HG02970 (cell line): ENCODE measurements at regions not wholly inside any gene's neighbourhood (a gene's known extent, or its start where the extent isn't known, plus 50 kb on each side); places are given as distances from the start of the nearest gene placed in this dataset.
"Not testable (repeated sequence)": the region's sequence is repeated elsewhere in the genome, so short reads cannot be mapped to it uniquely, and the experiment has no call there.

Source experiments
- ATAC-seq: cut with Tn5 transposase; IDR thresholded peaks from one replicate; pipeline ENCODE4 v1.9.1; 2021; ENCODE audit warnings: mild to moderate bottlenecking, moderate library complexity, moderate number of reproducible peaks; ENCODE audit not compliant: unreplicated experiment, low FRiP score

DNA sequence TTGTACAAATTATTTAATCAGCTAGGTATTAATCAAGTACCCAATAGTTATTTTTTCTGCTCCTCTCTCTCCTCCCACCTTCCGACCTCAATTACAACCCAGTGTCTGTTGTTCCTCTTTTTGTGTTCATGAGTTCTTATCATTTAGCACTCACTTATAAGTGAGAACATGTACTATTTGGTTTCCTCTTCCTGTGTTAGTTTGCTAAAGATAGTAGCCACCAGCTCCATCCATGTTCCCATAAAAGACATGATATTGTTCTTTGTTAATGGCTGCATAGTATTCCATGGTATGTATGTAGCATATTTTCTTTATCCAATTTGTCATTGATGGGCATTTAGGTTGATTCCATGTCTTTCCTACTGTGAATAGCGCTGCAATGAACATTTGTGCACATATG, 652.8 kb upstream of the CITED2 start:
- ATAC-seq: no peak

DNA sequence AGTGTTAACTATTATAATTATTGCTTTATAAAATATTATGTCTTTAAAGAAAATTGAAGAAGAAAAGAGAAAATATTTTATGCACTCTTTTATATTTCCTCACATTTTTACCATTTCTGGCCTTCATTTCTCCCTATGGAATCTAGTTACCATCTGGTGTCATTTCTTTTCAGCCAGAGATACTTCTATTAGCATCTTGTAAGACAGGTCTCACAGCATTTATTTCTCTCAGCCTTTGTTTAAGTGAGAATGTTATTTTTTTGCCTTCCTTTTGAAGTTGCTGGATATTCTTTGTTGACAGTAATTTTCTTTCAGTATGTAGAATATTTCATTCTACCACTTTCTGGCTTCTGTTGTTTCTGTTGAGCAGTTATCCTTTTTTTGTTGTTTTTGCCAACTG, 652.1 kb upstream of the CITED2 start:
- ATAC-seq: no peak

DNA sequence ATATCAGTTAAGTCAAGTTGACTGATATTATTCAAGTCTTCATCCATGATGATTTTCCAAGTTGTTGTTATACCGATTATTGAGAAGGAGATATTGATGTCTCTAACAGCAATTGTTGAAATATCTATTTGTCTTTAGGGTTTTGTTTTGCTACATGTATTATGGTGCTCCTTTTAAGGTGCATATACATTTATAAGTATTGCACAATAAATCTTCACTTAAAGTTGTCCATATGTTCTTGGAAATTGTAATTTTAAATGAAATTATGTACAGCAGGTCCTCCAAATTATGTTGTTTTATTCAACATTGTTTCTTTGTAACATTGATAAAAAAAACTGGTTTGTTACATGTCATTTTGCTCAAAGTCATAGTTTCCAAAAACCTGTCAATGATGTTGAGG, 650.7 kb upstream of the CITED2 start:
- no peak for ATAC-seq

DNA sequence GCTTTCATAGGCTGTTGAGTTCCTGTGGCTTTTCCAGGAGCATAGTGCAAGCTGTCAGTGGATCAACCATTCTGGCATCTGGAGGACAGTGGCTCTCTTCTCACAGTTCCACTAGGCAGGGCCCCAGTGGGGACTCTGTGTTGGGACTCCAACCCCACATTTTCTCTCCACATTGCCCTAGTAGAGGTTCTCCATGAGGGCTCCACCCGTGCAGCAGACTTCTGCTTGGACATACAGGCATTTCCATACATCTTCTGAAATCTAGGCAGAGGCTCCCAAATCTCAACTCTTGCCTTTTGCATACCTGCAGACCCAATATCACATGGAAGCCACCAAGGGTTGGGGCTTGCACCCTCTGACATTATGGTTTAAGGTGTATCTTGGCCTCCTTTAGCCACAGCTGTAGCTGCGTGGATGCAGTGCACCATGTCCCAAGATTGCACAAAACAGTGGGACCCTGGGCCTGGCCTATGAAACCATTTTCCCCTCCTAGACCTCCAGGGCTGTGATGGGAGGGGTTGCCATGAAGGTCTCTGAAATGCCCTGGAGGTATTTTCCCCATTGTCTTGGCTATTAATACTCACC, 645.9 kb upstream of the CITED2 start:
- ATAC-seq: no peak

DNA sequence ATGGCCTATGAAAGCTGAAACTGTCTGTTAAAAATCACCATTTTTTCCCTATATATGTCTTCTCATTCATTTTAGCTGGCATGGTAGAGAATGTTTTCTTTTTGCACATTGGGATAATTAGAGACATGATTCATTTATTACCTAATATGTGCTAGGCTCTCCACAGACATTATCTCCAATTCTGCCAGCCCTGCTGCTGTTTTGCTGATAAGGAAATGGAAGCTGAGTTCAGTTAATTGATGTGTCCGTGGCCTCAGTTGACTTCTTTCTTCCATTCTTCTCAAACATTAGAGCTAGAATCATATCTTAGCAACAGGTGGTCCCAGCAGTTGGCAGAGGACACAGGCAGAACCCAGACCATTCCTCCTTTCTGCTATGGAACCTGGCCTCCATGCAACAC, 644.1 kb upstream of the CITED2 start:
- no peak for ATAC-seq

DNA sequence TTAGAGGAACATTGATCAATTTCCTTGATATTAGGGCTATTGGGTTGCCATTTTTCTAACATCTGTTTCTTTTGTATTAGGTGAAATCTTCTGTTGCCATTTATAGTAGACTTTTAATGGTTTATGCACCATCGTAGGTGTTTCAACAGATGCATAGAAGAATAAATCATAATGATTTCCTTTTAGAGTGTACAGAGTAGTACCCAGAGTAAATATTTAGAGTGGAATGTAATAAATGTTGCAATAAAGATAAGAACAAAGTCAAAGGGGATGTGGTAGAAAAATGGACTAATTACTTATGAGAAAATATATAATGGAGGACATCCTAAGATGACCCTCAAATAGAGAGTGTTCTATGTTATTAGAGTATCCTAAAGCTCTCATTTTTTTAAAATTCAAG, 643.0 kb upstream of the CITED2 start:
- no peak for ATAC-seq

DNA sequence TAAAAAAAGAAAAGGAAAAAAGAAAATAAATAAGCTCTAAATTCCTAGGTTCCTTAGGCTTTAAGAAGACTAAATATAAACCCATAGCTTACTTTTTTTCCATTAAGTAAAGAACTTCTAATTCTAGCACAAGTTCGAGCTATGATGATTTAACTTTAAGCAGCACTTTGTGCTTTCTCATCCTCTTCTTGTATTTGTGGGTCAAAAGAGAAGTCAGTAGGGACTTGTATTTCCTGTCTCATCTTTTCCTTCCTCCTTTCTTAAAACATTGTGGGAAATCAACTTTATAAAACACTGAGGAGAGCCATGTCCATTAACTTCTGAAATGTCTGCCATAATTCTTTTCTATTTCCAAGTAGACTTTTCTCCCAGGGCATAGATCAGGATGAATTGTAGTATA, 637.7 kb upstream of the CITED2 start:
- ATAC-seq: no peak

DNA sequence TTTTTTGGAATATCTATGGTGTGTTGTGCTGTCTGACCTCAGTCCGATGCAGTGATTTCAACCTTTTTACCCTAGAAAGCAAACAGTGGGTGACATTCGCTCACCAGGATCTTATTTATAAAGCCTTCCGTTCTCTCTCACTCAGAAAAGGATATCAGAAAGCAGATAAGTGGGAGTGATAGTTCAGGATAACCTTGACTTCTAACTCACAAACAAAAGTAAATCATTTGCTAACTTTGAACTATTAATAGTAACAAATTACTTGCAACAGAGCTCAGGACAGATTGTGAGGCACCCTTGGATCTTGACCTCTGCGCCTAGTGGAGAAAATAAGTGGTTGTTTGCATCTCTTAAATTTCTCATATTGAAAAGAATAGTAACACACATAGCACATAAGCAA, 637.1 kb upstream of the CITED2 start:
- no peak for ATAC-seq

DNA sequence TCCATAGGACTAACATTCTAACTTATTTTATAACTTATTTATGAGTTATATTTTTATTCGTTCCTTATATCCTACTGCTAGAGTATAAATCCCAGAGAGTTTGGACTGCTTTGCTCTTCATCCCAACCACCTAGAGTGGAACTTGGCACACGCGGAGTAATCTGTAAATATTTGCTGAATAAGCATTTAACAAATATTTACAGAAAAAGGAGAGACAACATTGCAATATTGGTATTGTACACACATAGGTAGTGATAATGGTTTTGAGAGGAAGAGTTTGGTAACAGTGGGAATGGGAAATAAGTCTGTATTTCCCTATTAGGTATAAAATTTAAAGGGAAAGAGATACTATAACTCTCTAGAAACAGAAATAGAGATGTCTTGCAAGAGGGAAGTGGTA, 634.8 kb upstream of the CITED2 start:
- no peak for ATAC-seq

DNA sequence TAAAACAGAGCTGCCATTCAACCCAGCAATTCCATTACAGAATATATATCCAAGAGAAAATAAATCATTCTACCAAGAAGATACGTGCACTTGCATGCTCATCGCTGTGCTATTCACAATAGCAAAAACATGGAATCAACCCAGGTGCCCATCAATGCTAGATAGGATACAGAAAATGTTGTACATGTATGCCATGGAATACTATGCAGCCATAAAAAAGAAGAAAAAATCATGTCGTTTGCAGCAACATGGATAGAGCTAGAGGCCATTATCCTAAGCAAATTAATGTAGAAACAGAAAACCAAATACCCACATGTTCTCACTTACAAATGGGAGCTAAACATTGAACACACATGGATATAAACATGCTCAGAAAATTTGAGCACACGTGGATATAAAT, 633.1 kb upstream of the CITED2 start:
- no peak for ATAC-seq

DNA sequence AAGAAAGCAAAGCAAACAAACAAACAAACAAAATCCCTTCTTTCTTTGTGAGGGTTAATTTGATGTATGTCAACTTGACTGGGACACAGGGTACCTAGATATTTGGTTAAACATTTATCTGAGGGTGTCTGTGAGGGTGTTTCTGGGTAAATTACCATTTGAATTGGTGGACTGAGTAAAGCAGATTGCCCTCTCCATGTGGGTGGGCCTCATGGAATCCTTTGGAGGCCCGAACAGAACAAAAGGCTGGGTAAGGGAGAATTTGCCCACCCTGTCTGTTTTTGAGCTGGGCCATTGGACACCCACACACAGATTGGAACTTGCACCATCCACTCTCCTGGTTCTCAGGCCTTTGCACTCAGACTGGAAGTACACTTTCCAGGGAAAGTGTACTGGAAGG, 628.8 kb upstream of the CITED2 start:
- ATAC-seq: no peak

DNA sequence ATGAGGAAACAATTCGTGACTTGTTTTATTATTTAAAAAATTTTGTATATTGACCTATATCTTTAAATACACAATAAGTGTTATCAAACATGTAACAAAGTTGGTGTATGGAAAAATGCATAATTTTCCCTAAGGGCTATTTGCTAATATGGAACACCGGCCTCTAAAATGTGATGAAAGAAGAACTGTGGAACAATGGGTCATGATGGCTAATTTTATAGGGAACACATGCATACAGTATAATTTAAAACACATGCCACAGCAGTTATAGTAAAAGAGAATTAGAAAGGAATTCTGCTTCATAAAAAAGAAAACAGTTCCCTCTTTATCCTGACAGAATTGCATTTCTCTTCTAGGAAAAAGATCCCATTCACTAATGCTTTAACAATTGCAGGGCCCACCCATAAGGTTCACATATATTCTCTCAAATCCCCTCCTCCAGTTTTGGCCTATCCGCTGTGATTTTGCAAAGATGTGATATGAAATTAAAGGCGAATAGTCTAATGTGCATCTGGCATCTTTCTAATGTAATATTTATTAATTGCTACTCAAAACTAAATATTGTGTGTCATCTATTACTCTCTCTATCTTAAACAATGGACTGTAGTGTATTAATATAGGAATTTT, 628.1 kb upstream of the CITED2 start:
- no peak for ATAC-seq

DNA sequence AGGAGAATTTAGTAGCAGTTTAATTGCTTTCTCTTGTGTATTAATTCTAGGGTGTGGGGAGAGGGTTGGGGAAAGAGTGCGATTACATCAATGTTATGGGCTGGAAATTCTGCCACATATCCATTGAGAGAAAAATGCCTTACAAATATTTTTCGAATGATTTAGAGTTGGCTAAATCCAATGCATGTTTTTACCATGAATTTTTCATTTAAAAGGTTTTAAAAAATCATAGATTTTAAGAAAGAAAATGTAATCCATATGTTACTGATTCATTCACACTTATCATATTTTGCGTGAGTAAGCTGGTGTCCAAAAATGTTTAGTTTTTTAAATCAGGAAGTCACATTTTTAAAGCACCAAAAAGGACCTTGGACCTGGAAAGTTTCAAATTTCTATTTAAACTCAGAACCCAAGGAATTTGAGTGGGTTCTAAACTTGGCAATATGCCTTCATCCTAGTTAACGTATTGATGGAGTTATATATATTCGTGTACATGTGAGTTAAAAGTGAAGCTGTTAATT, 627.4 kb upstream of the CITED2 start:
- no peak for ATAC-seq

DNA sequence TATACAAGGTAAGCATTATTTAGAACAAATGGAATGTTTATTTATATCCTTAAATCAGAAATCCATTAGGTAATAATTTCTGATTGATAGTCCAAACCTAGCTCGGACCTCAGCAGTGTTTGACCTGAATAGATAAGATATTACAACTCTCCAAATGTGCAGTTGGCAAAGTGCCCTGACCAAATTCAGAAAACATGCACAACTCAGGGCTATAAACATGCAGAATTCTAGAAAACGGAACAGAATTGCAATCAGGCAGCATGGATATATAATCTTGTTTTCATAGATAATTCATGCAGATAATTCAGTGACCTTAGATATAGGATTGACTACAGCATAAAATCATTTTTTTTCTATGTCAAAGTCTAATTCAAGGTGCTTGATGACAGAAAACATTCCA, 626.6 kb upstream of the CITED2 start:
- ATAC-seq: no peak

DNA sequence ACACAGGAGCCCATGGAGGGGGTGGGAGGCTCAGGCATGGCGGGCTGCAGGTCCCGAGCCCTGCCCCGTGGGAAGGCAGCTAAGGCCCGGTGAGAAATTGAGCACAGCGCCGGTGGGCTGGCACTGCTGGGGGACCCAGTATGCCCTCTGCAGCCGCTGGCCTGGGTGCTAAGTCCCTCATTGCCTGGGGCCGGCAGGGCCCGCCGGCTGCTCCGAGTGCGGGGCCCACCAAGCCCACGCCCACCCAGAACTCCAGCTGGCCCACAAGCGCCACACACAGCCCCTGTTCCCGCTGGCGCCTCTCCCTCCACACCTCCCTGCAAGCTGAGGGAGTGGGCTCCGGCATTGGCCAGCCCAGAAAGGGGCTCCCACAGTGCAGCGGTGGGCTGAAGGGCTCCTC, 625.2 kb upstream of the CITED2 start:
- not testable (repeated sequence) for ATAC-seq

DNA sequence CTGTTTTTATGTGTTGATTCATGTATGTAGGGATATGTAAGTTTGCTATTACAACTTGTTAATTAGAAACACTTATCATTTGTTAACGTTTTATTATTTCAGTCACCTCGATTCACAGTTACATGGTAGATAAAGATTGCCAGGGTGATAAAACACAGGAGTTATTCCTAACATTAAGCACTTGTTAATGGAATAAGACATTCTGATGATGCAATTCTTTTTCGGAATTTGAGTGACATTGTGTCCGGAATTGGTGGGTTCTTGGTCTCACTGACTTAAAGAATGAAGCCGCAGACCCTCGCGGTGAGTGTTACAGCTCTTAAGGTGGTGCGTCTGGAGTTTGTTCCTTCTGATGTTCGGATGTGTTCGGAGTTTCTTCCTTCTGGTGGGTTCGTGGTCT, 624.0 kb upstream of the CITED2 start:
- not testable (repeated sequence) for ATAC-seq

DNA sequence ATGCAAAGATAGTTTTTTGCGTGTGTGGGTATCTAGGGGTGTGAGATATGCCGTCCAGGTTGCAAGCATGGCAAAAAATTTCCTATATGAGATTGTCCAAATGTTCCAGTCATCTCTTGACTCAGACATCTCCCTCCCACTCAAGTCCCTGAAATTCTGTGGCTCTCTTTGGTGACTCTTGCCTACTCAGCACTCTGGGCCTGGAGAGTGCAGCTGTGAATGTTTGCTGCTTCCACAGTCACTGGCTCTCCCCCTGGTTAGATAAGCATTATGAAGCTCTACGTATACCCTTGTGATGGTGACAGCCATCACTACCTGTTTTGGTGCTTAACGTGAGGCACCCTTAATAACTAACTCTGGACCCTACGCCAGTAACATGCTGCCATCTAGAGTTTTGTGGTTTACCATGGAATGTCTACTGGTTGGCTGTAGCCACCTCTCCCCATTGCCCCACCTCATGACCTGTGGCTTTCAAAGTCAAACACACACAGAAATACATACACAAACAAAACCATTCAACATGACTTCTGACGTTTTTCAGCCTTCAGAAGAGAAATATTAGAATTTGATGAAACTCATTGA, 621.9 kb upstream of the CITED2 start:
- ATAC-seq: no peak

DNA sequence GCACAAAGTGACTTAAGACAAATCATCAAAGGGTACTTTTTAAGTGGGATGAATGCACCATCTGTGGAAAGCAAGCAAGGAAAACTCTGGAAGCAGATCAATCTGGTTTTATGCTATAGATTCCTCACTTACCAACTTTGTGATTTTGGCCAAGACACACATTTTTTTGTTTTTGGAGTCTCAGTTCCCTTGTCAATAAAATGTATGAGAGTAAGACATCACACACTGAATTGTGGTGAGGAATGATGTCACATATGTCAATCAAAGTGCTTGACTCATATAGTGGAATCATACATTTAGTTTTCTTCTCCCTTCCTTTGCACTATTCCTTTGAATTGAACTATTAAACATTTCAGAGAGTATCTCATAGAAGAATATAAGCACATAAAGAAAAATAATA, 620.5 kb upstream of the CITED2 start:
- ATAC-seq: no peak

DNA sequence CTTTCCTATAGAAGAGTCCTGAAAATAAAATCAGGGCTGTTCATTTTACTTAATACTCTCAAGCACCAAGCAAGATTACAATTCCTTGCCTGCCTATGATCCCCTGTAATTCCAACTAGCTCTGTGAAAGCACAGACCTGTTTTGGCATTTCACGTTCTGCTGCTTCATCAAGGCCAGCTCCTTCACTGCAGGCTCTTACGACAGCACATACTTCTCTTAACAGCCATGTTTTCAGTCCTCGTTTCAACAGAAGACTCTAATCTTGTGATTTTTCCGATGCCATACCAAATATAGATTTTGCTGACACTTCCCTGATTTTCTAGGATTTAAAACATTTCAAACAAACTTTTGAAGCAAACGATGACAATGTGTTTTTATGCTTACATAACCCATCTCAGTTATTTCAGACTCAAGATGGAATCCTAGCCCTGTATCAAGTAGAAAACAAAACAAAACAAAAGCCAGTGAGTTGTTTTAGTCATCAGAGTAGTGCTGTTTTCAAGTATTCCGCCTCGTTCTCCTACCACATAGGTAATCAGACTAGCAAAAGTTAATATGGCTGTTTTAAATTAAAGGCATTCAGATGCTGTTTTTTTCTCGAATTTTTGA, 616.5 kb upstream of the CITED2 start:
- no peak for ATAC-seq

DNA sequence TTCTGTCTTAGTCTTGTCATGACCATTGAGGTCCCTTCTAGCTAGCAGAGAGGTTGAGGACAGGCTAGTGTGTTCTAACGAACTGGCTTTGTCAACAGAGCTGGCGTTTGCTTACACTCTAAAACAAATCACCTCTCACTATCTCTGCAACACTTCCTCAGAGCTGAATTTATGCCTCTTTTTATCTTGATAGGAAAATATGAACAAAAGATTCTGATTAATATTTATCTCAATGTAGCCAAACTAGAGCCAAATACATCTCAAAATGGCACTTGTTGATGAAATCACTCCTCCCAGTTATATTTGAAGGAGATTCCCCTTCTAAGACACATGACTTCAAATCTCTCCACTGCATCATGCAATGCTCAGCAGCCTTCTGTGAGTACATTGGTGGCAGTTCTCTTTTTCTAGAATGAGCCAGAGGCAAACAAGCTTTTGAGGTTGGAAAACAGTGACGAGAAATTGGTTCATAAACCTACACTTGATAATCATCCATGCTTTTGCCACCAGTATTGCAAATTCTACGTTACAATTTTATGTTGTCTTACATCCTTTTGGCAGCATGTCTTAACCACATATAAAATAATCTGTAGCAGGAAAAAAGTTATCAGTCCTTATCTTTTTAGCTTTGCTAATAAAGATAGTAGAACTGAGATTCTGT, 615.7 kb upstream of the CITED2 start:
- no peak for ATAC-seq

DNA sequence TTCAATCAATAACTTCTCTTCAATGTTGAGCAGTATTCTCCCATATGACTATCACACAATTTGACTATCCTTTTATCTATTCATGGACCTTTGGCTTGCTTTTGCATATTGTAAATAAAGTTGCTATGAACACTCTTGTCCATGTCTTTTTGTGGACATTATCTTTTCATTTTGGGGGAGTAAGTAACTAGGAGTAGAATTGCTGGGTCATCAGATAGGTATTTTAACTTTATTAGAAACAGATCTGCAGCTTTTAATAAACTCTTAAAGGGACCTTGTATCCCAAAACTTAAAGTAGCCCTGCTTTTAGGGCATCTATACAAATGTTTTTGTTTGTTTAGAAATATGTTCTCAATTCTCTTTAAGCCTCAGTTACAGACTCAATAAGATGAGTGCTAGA, 614.2 kb upstream of the CITED2 start:
- ATAC-seq: no peak
